HCT116 (cell line): ENCODE measurements at regions not wholly inside any gene's neighbourhood (a gene's known extent, or its start where the extent isn't known, plus 50 kb on each side); places are given as distances from the start of the nearest gene placed in this dataset.
A peak's percentile ranks its signal among the peaks of the same experiment; 100 is the strongest.

Experiments
- ATAC-seq: fragments of 200-7000 bp; cut with Tn5 transposase; 2 replicates; pipeline ENCODE4 v1.9.1; 2020; ENCODE audit warnings: mild to moderate bottlenecking, moderate library complexity
- BruUV-seq: library from RNA; stranded (reverse); fragments of 400-500 nt; replicated peaks from 2 replicates; lab custom pipeline; 2021; lab: Mats Ljungman, UMichigan
- CTCF ChIA-PET: fragments of 300-600 bp; sonication (Branson Sonifier 250); formaldehyde crosslinking; loops from one replicate; lab custom pipeline; 2021; ENCODE audit warnings: antibody characterized with exemption; lab: Charles Lee
- POLR2A ChIA-PET: fragments of 300-600, 350-600 bp; sonication (Branson Sonifier 250); formaldehyde crosslinking; loops from one replicate; lab custom pipeline; 2021; ENCODE audit warnings: antibody characterized with exemption; lab: Charles Lee
- RAD21 ChIA-PET, 2 experiments: fragments of 300-600 bp; sonication (Branson Sonifier 250); formaldehyde crosslinking; loops; one replicate each; lab custom pipeline; 2023; ENCODE audit warnings: low total read pairs in 2 of 2; ENCODE audit not compliant: uncharacterized antibody in 2 of 2, unreplicated experiment in 2 of 2, low non-redundant PET in 1 of 2; lab: Charles Lee
- DNase-seq: peaks from one replicate; pipeline ENCODE4 v3.0.0-alpha.2; 2010; ENCODE audit warnings: low read depth, low spot score
- H2AFZ ChIP-seq: fragments of 200-600 bp; shearing (Covaris generic), sonication (generic); 2 replicates; pipeline ENCODE4 v1.6.1; 2017; ENCODE audit warnings: low read depth, mixed run types, mixed read lengths, antibody characterized with exemption, low read length; ENCODE audit not compliant: poor library complexity, severe bottlenecking
- H3K27ac ChIP-seq: 2 replicates; pipeline ENCODE4 v1.5.1; 2012; ENCODE audit warnings: low read depth, low read length
- H3K27me3 ChIP-seq: fragments of 200-600 bp; sonication (generic); 2 replicates; pipeline ENCODE4 v1.6.1; 2016; ENCODE audit warnings: mixed run types, low read length, mixed read lengths; ENCODE audit not compliant: insufficient read depth
- H3K36me3 ChIP-seq, 2 experiments: fragments of 200-500 bp in 1 of 2; fragments of 200-600 bp in 1 of 2; sonication (Bioruptor generic) in 1 of 2; sonication (generic) in 1 of 2; 2 replicates each; pipeline versions ENCODE4 v1.5.1 to v1.6.1; 2014 to 2016; ENCODE audit warnings: low read length in 2 of 2, inconsistent platforms in 1 of 2, mixed read lengths in 1 of 2, mixed run types in 1 of 2; ENCODE audit not compliant: insufficient read depth in 2 of 2, control insufficient read depth in 1 of 2
- H3K4me1 ChIP-seq, 2 experiments: fragments of 200-600 bp in 1 of 2; sonication (generic) in 1 of 2; 2 replicates each; pipeline versions ENCODE4 v1.5.1 to v1.6.1; 2012 to 2017; ENCODE audit warnings: low read length in 2 of 2, inconsistent platforms in 1 of 2, mild to moderate bottlenecking in 1 of 2, mixed read lengths in 1 of 2, mixed run types in 1 of 2, moderate library complexity in 1 of 2; ENCODE audit not compliant: insufficient read depth in 2 of 2, control insufficient read depth in 1 of 2
- H3K4me2 ChIP-seq: fragments of 200-600 bp; sonication (generic); 2 replicates; pipeline ENCODE4 v1.6.1; 2017; ENCODE audit warnings: mixed run types, low read length, mixed read lengths
- H3K4me3 ChIP-seq, 2 experiments: fragments of 200-600 bp in 1 of 2; sonication (generic) in 1 of 2; replicated peaks in 1 of 2; 2 replicates each; pipeline ENCODE4 v1.5.1; 2011 to 2016; ENCODE audit warnings: low read length in 2 of 2, control low read depth in 1 of 2, low read depth in 1 of 2, mild to moderate bottlenecking in 1 of 2, mixed read lengths in 1 of 2, mixed run types in 1 of 2
- H3K79me2 ChIP-seq: fragments of 200-600 bp; sonication (generic); 2 replicates; pipeline ENCODE4 v1.6.1; 2017; ENCODE audit warnings: mild to moderate bottlenecking, mixed run types, low read length, moderate library complexity, mixed read lengths; ENCODE audit not compliant: insufficient read depth
- H3K9ac ChIP-seq: fragments of 200-600 bp; sonication (generic); 2 replicates; pipeline ENCODE4 v1.6.1; 2016; ENCODE audit warnings: low read length, mixed read lengths
- H3K9me2 ChIP-seq: fragments of 200-600 bp; sonication (generic), shearing (Covaris generic); 2 replicates; pipeline ENCODE4 v1.6.1; 2017; ENCODE audit warnings: mixed run types, mild to moderate bottlenecking, moderate library complexity; ENCODE audit not compliant: insufficient read depth
- H3K9me3 ChIP-seq, 2 experiments: fragments of 200-500 bp in 1 of 2; fragments of 200-600 bp in 1 of 2; sonication (Bioruptor generic) in 1 of 2; sonication (generic) in 1 of 2; 2 replicates each; pipeline ENCODE4 v1.6.1; 2014 to 2017; ENCODE audit warnings: low read length in 2 of 2, mixed read lengths in 2 of 2, inconsistent platforms in 1 of 2, low read depth in 1 of 2, mild to moderate bottlenecking in 1 of 2, mixed run types in 1 of 2, moderate library complexity in 1 of 2; ENCODE audit not compliant: control insufficient read depth in 1 of 2, insufficient read depth in 1 of 2
- H4K20me1 ChIP-seq: fragments of 200-600 bp; sonication (generic), shearing (Covaris generic); 2 replicates; pipeline ENCODE4 v1.6.1; 2017; ENCODE audit warnings: mixed run types, mild to moderate bottlenecking, moderate library complexity; ENCODE audit not compliant: insufficient read depth
- CBX3 ChIP-seq: IDR thresholded peaks from 2 replicates; pipeline ENCODE4 v1.6.1; 2012; ENCODE audit warnings: low read depth
- CEBPB ChIP-seq: IDR thresholded peaks from 2 replicates; pipeline ENCODE4 v1.6.1; 2012; ENCODE audit warnings: low read depth
- EGR1 ChIP-seq: IDR thresholded peaks from 2 replicates; pipeline ENCODE4 v1.6.1; 2012; ENCODE audit warnings: low read depth
- ELF1 ChIP-seq: IDR thresholded peaks from 2 replicates; pipeline ENCODE4 v1.6.1; 2012; ENCODE audit warnings: low read depth, borderline replicate concordance
- FOSL1 ChIP-seq: IDR thresholded peaks from 2 replicates; pipeline ENCODE4 v1.6.1; 2012; ENCODE audit warnings: low read depth
- JUND ChIP-seq: IDR thresholded peaks from 2 replicates; pipeline ENCODE4 v1.6.1; 2012
- POLR2A ChIP-seq: IDR thresholded peaks from 2 replicates; pipeline ENCODE4 v1.7.0; 2011; ENCODE audit warnings: borderline replicate concordance; ENCODE audit not compliant: insufficient read depth, insufficient read length; ENCODE audit errors: extremely low read depth
- POLR2AphosphoS5 ChIP-seq: IDR thresholded peaks from 2 replicates; pipeline ENCODE4 v1.6.1; 2011; ENCODE audit warnings: mild to moderate bottlenecking, low read depth, low read length, moderate library complexity
- SP1 ChIP-seq: IDR thresholded peaks from 2 replicates; pipeline ENCODE4 v1.6.1; 2012; ENCODE audit warnings: low read depth
- ZBTB33 ChIP-seq: IDR thresholded peaks from 2 replicates; pipeline ENCODE4 v1.6.1; 2011; ENCODE audit warnings: mild to moderate bottlenecking, low read length, moderate library complexity; ENCODE audit not compliant: insufficient replicate concordance; ENCODE audit errors: extremely low read depth
- intact Hi-C: fragments of 100-400 bp; cut with micrococcal nuclease; formaldehyde crosslinking; loops from 2 replicates; pipeline ENCODE4 v1.10.0; 2022

GRCh38 chrX:45668686-45669443 is 468.2 kb upstream of the DIPK2B start:
- Histone ChIP-seq H3K4me2 (peak overlapping the region; percentile 67), H3K27me3 (no peaks in the 10 kb centered on the region), H3K9me2 (no peaks in the 10 kb centered on the region), H3K36me3 (no peaks in the 10 kb centered on the region), H3K4me3 (0 out of 4 replicates have a peak overlapping the region, but pooled peaks of 1 of the 2 experiments have one; percentile 13), H3K4me1 (peaks cover 19 to 41% of the 10 kb centered on the region in 2 experiments), H3K79me2 (no peaks in the 10 kb centered on the region), H3K27ac (peak overlapping the region; percentile 89), H3K9ac (peak overlapping the region; percentile 58), H3K9me3 (no peaks in the 10 kb centered on the region), H4K20me1 (no peaks in the 10 kb centered on the region), H2AFZ (no peak overlapping the region)
- TF ChIP-seq CBX3 (peak; percentile 59; the same call in 1 of the 2 replicates), POLR2AphosphoS5 (peak; percentile 33; the same call in 1 of the 2 replicates), SP1 (peak; percentile 86), ELF1 (no peak), CEBPB (0 out of 2 replicates have a peak, but pooled peaks have one; percentile 13), EGR1 (0 out of 2 replicates have a peak, but pooled peaks have one; percentile 35), JUND (peak; percentile 64), POLR2A (no peak), ZBTB33 (no peak), FOSL1 (peak; percentile 68)
- POLR2A ChIA-PET, result interaction anchor here (0.8 to 1.1 kb wide), 2 partner anchors 42 to 153 kb away, joined by 3 read pairs; no protein-coding TSS in a partner anchor
- intact Hi-C loops, result loop anchor here (2.0 kb wide), 1 partner anchor 42 kb away; no protein-coding TSS in a partner anchor
- CTCF ChIA-PET, result interaction anchor here (0.6 kb wide), 1 partner anchor 794 kb away, joined by 4 read pairs; no protein-coding TSS in a partner anchor
- RAD21 ChIA-PET, result no interaction called here
- DNase-seq (peak; percentile 78), ATAC-seq (peak; percentile 87)
- no TSS peak for BruUV-seq
